NCI-H2107 treated with DMSO at 0.1 percent for 48 hours (cell line): ENCODE measurements at regions not wholly inside any gene's neighbourhood (a gene's known extent, or its start where the extent isn't known, plus 50 kb on each side); places are given as distances from the start of the nearest gene placed in this dataset.
A peak's percentile ranks its signal among the peaks of the same experiment; 100 is the strongest.

ENCODE experiments used
- DNase-seq: peaks from one replicate; lab custom pipeline; 2025; ENCODE audit not compliant: unreplicated experiment; lab: John Stamatoyannopoulos, UW

- DNase-seq: no peak
Measured at GRCh38 chr5:105961572-105961971, 1709.2 kb downstream of the EFNA5 start.

- no peak for DNase-seq
Measured at GRCh38 chr5:105956456-105957196, 1714.1 kb downstream of the EFNA5 start.

DNA sequence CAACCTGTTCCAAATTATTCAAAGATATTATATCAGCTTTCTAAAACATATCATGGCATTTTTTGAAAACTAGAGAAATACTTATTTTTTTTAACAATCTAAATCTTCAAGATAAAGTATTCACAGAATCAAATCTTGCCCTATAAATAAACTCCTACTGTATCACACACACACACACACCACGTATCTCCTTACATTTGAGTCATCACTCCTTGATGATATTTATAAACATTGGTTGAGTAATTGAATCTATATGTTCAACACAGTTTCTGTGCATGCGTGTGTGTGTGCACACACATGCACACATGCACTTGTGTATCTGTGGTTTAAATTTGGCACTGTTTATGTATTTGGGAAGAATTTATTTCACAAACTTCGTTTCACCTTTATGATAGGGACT lies 1716.4 kb downstream of the EFNA5 start:
- no peak for DNase-seq

DNA sequence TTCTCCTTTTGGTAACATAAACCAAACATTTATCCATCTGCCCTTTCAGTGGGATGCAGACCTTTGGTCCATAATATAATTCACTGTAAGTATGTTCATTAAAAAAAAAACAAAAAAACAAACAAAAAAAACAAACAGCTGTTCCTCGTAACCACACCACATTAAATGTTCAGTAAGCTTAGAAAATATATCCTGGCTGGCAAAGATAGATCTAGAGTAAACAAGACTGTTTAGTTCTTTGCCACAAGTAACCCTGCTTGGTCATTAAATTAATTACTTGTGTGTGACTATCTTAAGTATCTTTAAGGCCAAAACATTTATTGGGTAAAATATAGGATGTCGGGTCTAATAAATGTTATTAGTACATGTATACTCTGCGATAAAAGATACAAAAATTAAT lies 1717.1 kb downstream of the EFNA5 start:
- DNase-seq: no peak

GRCh38 chr5:105952875-105953274 lies 1717.9 kb downstream of the EFNA5 start:
- peak; percentile 57 for DNase-seq

DNA sequence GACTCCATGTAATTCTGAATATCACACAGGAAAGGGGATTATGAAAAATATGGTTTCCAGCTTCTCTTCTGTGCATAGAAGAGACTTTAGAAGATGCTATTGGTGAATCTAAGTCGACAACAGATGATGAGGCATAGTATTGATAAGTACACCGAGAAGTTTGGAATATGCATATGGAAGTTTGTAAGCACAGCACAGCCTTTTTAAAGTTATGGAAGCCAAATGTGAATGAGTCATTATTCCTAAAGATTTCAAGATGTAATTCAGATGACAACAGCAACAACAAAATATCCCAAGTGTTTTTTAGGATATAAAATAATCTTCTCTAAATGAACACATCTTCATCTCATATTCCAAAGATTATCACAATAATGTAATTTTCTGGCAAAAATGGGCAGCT lies 1723.3 kb downstream of the EFNA5 start:
- no peak for DNase-seq

DNA sequence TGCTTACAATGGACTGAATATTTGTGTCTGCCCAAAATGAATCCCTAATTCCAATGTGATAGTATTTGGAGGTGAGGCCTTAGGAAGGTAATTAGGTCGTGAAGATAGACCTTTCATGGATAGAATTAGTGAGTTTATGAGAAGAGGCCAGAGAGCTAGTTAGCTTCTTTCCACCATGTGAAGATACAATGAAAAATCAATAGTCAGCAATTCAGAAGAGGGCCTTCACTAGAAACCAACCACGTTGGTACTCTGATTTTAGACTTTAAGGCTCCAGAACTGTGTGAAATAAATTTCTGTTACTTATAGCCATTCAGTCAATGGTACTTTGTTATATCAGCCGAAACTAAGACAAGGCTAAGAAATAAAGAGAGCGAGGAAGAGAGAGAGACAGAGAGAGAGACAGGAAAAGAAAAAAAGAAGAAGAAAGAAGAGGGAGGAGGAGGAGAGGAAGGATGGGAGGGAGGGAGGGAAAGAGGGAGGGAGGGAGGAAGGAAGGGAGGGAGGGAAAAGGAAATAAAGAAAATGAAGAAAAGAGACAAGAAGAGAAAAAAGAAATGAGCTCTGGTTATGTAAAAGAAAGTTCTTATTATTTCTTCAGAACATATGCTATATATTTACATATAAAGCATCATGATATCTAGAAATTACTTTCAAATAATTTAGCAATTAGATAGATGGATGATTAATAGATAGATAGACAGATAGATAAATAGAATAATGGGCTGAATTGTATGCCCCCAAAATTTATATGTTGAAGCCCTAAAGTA lies 1725.3 kb downstream of the EFNA5 start:
- DNase-seq: no peak

DNA sequence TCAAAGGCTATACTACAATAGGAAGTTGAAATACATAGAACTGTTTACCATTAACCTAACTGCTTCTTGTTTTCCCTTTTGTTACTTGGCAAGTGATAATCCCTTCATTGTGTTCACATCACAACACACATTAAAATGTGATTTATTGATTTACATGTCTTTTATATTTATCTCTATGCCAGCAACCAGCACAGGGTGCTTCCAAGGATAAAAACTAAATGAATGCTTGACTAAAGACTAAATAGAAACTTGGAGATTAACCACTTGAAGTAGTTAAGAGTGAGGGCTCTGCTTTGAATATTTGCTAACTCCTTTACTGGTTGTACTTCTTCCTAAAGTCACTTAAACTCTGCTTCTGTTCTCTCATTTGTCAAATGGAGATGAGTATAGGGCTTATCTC lies 1730.6 kb downstream of the EFNA5 start:
- DNase-seq: no peak

- DNase-seq: no peak
Measured at GRCh38 chr5:105934171-105934570, 1736.6 kb downstream of the EFNA5 start.

GRCh38 chr5:105931881-105932421 lies 1738.8 kb downstream of the EFNA5 start:
- DNase-seq: no peak

DNA sequence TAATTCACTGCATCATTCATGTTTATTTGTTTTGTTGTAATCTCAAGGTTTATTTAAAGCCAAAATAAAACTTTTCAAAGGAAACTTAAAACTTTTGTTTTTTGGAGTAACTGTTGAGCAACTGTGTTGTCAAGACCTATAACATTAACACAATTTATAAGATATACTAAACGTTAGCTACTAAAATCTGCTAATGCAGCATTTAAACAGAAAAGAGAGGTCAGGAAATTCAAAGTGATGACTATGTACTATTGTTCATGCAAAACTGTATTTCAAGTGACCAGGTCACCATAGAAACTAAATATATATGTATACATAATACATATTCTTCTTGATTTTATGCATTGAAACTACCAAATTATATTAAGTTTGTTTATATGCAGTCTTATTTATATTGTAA lies 1740.9 kb downstream of the EFNA5 start:
- DNase-seq: no peak

DNA sequence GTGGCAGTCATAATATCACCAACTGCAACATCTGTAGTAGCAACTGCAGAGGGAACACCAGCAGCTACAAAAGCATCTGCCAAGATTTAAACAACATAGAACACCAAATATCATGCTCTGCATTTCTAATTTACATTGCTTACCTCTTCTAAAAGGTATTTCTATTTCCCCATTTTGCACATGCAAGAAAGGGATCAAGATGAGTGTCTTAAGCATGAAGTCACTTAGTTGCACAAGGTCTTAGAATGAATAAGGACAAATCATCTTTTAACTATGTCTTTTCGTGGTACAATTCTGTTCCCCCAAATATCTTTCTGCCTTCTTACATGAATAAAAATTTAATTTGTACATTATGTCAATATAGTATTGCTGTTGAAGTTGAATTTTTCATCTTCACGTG lies 1746.4 kb downstream of the EFNA5 start:
- no peak for DNase-seq

DNA sequence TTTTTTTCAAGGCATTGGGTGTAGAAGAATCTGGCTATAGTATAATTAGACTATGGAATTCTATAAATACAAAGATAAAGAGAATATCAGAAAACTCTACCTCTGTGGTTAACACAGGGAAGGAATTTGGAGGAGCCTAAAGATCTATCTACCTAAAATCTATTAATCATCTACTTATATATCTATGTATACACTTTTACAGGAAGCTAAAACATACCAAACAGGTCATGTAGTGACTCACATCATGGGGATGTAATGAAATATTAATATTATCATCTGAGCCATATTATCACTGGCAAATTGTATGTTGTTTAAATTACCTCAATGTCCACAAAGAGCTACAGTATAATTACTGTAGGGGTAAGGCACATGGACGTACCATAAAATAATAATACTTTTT lies 1748.2 kb downstream of the EFNA5 start:
- no peak for DNase-seq

DNA sequence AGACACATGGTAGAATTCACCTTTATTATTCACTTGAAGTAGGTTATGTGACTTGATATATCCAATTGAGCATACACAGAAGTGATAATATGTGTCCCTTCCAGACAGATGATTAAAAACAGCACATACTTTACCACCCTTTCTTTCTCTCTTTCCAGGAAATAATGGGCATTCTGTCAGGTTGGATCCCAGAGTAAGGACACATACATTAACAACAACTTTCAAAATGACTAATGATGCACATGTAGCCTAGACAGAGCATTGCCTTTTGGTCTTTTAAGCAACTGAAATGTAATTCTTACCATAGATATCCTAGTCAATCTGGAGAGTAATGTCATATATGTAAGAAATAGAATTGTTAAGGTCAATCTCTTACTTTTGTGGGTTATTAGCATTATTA lies 1748.7 kb downstream of the EFNA5 start:
- no peak for DNase-seq

DNA sequence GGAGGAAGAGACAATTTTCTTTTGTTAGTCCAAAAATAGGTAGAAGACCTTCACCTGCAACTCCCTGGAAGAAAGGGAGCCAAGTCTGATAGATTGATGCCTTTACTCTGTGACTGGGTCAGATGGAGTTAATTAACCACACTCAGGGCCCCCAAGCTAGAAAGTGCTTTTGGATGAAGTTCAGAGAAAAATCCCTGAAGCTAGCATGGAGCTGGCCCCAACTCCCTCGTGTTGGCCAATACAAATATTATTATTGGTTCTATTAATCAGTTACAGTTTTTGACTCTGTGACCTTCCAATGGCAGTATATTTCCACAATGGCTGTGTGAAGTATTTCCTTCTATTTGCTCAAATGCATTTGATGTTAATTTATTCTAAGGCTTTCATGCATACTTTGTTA lies 1753.5 kb downstream of the EFNA5 start:
- DNase-seq: no peak

DNA sequence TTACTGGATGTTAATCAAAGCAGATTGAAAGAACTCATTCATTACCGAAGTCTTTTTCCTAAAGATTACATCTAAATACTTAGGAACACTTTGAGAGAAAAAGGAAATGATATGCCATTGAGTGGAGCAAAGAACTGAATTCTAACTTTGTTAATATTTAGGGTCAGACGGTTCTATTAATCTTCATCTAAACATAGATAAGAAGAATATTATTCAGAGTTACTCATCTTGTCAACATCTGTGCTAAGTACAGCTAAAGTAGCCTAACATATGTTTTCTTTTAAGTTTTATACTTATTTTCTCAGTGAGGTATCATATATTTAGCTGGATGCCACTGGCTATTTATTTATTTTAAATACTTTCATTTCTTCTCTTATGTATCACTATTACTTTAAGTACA lies 1763.7 kb downstream of the EFNA5 start:
- no peak for DNase-seq

- no peak for DNase-seq
Measured at GRCh38 chr5:105905392-105905791, 1765.3 kb downstream of the EFNA5 start.

GRCh38 chr5:105903069-105903468 lies 1767.7 kb downstream of the EFNA5 start:
- no peak for DNase-seq

DNA sequence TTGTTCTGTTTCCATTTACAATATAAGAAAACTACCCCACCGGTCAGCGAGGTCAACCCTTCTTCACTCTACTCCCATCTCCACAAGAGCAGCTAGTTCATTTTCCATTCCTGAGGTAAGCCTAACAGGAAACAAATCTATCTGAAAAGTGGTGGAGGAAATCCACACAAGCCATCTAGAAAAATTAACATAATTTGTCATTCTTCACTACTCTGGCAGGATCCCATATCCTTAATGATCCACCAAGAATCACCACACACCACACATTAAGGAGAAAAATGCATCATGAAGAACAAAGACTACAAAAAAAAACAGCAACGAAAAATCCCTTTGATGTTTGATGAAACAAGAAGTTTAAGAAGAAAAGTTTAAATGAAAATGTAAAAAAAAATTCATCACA lies 1771.0 kb downstream of the EFNA5 start:
- no peak for DNase-seq

GRCh38 chr5:105898183-105898582 lies 1772.6 kb downstream of the EFNA5 start:
- DNase-seq: no peak

DNA sequence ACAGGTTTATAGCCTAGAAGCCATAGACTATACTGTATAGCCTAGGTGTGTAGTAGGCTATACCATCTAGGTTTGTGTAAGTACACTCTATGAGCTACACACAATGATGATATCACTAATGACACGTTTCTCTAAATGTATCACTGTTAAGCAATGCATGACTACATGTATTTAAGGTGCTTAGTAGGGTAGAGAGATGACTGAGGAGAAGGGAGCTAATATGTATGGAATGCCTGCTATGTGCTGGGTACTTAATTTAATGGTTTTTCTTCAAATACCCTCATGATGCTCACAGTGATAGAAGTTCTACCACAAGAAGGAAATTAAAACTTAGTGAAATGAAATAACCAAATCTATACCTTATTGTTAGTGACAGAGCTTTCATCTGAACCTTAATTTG lies 1785.5 kb downstream of the EFNA5 start:
- DNase-seq: no peak

- DNase-seq: no peak
Measured at GRCh38 chr5:105882956-105883481, 1787.7 kb downstream of the EFNA5 start.
